Fibroblast of villous mesenchyme (primary cell): ENCODE measurements at regions not wholly inside any gene's neighbourhood (a gene's known extent, or its start where the extent isn't known, plus 50 kb on each side); places are given as distances from the start of the nearest gene placed in this dataset.
A peak's percentile ranks its signal among the peaks of the same experiment; 100 is the strongest.

Experiments used
- DNase-seq: peaks from one replicate; pipeline ENCODE4 v3.0.0-alpha.2; 2010; ENCODE audit warnings: low read depth
- H3K4me3 ChIP-seq: 2 replicates; pipeline ENCODE4 v1.5.1; 2011; ENCODE audit warnings: low read depth, mild to moderate bottlenecking, low read length
- CTCF ChIP-seq: IDR thresholded peaks from 2 replicates; pipeline ENCODE4 v1.5.1; 2012; ENCODE audit warnings: low read depth, mild to moderate bottlenecking, low read length; ENCODE audit not compliant: insufficient read depth

DNA sequence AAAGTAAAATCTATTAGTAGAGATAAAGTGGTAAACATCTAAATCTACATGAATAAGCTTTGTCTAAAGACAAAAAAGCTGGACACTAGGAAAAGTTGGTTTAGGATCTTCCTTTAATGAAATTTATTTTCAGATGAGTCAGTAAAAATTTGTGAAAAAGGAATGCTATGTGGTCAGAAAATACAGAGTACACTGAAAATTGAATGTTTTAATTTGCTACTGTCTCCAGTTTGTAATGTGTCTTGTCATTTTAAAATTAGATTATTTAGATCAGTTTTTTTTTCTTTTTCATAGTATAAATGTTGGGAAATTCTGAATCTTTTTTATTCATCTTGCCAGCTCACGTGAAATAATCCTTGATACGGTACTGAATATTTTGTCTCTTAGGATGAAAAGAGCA lies 56.9 kb downstream of the SLITRK6 start:
- no peak overlapping the region for H3K4me3 ChIP-seq
- DNase-seq: no peak
- no peak for TF ChIP-seq CTCF

- DNase-seq: no peak
- TF ChIP-seq CTCF: no peak
- H3K4me3 ChIP-seq: no peak overlapping the region
Observed at GRCh38 chr13:85741017-85741416, 58.2 kb downstream of the SLITRK6 start.

- TF ChIP-seq CTCF: no peak
- no peak overlapping the region for H3K4me3 ChIP-seq
- DNase-seq: no peak
Observed at GRCh38 chr13:85738696-85739320, 60.4 kb downstream of the SLITRK6 start.

- H3K4me3 ChIP-seq: no peak overlapping the region
- no peak for TF ChIP-seq CTCF
- no peak for DNase-seq
Observed at GRCh38 chr13:85737952-85738351, 61.3 kb downstream of the SLITRK6 start.

GRCh38 chr13:85729296-85729695 lies 69.9 kb downstream of the SLITRK6 start:
- no peak for TF ChIP-seq CTCF
- no peak overlapping the region for H3K4me3 ChIP-seq
- DNase-seq: peak; percentile 0

GRCh38 chr13:85728811-85729210 lies 70.4 kb downstream of the SLITRK6 start:
- no peak overlapping the region for H3K4me3 ChIP-seq
- DNase-seq: no peak
- no peak for TF ChIP-seq CTCF

DNA sequence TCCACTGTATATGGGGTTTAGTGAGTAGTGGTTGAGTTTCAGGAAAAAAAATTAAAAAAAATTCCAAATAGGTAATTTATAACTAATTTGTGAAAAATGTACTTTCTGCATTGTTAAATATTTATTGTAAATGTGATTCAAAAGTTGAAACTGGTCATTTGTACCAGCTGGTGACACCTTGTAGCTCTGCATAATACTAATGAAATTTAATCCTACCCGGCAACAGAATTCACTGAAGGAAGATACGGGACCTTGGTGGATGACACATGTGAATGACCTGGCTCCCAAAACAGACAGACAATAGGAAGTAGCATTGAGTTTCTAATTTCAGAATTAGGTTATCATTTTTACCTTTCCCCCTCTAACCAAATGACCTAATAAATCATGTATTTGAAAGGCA lies 73.8 kb downstream of the SLITRK6 start:
- H3K4me3 ChIP-seq: no peak overlapping the region
- no peak for DNase-seq
- TF ChIP-seq CTCF: no peak
